ENCODE measurements at regions not wholly inside any gene's neighbourhood (a gene's known extent, or its start where the extent isn't known, plus 50 kb on each side); places are given as distances from the start of the nearest gene placed in this dataset.

DNA sequence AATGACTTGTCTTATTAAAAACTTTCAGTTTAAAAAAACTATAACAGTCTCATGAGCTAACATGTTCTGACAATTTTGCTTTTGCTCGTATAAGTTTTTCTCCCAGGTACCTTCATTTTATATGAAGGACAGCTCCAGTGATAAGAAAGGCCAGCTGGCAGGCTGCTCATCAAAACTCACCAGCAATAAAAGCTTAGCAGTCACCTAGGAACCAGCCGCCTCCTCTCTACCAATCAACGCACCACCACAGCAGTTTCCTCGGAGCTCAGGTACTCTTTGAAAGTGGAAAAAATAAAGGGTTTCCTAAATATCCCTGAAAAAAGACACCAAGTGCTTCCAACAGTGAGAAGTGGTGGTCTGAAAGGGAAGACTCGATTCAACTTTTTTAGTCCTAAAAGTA lies 100.9 kb upstream of the CCDC150 start:
- no peak for DNase-seq

DNA sequence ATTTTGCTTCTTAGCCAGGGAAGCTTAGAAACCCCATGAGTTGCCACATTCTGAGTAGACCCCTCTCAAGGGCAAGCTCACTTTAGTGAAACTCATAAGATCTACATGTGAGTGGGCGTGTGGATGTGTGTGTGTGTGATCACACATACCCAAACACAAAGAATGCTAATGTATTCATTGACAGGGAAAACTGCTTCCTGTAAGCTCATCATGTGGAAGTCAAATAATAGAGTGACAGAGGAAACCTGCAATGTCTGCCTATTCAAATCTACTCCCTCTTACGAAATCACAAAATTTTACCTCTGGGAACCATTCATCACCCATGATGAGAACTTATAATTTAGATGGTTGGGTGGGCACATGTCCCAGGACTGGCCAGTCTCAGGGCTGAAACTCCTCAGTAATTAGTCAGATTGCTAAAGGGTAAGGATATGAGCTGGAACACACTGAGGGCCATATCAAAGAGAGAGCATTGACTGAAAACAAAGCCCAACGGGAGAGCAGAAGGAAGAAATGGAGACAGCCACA lies 94.5 kb upstream of the CCDC150 start:
- no peak for DNase-seq

DNA sequence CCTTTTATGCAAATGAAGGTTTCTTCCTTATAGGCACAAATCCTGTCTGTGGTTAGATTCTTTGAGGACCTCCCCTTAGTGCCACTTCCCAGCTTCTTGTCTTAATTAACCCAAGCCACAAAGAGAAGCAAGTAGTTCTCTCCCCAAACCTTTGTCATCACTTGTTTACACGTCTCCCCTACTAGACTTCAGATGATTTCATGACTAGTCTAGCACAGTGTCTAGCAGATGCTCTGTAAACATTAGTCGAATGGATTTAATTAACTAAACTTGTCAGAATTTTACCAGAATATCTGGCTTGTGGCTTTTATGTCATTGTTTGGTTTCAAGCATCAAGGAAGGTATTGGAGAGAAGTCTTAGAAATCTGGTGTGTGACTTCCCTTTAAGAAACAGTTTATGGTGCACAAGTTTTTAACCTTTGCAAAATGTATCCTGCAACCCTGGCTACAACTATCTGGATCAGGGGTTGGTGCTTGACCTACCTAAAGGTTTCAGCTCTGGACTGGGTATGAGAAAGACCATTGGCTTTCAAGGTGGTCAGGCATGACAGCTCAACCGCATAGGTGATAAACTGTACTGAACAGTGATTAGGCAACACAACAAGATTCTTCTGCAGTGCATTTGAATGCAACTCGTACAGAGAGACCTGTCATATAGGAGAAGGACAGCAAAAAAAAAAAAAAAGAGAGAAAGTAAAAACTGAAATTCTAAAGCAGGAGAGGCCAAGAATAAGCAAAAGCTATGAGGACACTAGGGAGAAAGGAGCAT lies 93.2 kb upstream of the CCDC150 start:
- no peak for DNase-seq

DNA sequence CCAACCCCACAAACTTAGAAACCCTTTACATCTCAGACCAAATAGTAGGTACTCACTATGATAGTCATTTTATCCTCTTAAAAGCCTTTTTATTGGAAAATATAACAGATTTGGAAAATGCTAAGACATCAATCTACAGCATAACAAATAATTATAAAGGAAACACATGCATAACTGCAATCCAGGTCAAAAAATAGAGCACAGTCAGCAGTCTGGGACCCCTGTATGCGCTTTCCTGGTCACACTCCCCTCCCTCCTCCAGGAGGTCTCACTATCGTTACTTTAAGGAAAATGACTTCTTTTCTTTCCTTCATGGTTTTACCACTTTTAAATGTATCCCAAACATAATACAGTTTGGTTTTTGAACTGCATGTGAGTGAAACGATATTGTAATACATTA lies 90.5 kb upstream of the CCDC150 start:
- DNase-seq, result no peak

DNA sequence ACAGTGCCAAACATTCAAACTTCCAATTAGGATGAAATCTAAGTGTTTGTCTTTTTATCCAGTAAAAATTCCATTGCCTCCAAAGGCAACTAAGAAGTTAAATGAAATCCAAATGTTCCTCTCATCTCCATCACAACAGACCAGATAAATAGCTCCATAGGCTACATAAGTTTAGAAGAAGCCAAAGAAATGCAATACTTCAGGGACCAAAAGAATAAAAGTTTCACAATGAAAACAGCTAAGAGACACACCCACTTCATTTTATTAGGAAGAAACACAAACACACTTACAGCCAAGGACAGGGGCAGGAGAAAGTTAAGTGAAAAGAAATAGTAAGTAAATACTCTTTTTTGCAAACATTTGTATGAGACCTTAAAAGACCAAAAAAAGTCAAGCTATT lies 88.5 kb upstream of the CCDC150 start:
- no peak for DNase-seq

DNA sequence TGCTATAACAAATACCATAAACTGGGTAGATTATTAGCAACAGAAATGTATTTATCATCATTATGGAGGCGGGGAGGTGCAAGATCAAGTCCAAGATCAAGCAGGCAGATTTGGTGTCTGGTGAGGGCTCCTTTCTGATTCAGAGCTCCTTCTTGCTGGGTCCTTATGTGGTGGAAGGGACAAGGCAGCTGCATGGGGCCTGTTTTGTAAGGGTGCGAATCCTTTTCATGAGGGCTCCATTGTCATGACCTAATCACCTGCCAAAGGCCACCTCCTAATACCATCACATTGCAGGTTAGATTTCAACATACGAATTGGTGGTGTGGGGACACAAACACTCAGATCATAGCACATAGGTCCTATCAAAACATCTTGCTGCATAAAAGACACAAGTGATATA lies 84.4 kb upstream of the CCDC150 start:
- no peak for DNase-seq

DNA sequence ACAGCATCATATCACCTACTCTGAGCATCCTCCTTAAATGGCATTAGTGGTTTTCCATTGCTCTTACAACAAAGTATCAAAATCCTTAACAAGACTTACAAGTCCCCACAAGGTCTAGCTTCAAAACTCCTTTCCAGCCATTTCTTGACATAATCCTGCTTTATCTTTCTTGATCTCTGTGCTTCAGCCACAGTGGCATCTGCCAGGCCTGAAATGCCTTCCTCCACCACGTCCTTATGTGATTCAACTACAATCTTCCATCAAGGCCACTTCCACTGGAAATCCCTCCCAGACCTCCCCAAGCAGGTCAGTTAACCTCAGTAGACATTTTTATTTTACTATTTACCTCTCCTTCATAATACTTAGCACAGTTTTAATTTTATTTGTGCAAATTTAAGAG lies 83.8 kb upstream of the CCDC150 start:
- DNase-seq, result no peak

DNA sequence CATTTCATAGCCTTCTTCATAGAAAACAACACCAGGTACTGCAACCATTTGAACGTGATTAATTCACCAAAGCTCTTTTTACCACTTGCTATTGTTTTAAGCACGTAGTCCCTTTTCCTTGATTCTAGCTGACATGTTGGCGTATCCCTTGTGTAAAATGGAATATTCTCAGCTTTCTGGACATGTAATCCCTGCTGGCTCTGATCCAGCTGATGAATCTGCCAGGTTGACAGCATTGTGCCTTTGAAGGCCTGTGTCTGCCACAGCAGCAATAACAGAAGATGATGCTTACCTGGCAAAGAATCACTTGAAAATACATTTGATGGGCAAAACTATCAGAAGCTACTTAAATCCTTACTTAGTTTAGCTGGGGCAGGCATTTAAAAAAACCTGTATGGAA lies 81.0 kb upstream of the CCDC150 start:
- DNase-seq, result no peak

DNA sequence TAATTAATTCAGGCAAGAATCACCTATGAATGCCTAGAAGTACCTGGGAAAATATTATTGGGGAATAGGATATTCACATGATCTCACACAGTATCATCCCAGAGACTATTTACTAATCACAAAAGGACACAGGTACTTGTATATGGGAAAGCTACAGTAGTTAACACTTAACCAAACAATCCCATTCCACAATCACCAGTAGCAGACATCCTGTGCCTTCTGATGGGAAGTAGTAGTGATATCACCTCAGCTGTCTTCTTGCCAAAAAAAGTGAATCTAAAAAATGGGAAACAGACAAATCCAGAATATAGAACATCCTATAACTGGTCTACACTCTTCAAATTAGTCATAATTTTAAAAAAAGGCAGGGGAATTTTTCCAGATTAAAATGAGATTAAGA lies 75.6 kb upstream of the CCDC150 start:
- DNase-seq, result no peak

DNA sequence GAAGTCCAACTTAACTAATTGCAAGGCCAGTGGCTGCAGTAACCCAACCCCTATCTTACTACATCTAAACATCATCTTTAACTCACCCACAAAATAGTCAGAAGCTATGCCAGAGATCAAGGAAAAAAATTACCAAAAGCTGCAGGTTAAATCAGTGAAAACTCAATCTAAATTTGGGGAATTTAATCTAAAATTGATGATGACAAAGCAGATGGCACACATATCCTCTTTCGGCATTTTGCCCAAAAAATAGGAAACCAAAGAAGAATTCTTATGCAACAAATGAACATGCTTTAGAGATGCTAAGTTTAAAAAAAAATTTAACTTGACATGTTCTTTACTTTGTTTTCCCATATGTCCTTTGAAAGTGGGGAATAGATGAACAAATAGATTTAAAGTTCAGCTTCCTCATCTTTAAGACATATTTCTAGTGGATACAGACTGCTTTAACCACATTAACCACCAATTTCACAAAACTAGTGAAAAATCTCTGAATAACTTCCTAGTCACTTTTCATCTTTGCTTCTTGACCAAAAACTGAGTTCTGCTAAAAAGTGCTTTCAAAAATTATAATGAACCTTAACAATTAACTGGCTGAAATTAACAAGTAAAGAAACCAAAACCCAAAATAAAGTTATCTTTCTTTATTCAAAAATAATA lies 74.3 kb upstream of the CCDC150 start:
- no peak for DNase-seq

DNA sequence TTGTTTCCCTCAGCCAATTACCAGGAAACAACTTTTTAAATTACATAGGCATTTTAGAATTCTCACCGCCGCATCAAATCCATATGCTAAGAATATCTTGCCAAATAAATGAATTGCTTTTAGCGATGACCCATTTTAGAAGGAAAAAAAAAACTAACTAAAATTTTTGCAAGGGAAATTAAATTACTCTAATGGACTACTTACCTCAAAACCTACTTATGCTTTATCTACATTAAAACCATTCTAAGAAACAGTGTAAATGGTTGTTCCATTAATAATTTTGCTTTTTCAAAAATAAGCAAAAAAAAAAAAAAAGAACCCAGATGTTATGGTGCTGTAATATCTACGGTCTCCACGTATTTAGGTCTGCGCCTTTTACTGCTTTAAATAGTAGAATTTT lies 73.5 kb upstream of the CCDC150 start:
- no peak for DNase-seq

DNA sequence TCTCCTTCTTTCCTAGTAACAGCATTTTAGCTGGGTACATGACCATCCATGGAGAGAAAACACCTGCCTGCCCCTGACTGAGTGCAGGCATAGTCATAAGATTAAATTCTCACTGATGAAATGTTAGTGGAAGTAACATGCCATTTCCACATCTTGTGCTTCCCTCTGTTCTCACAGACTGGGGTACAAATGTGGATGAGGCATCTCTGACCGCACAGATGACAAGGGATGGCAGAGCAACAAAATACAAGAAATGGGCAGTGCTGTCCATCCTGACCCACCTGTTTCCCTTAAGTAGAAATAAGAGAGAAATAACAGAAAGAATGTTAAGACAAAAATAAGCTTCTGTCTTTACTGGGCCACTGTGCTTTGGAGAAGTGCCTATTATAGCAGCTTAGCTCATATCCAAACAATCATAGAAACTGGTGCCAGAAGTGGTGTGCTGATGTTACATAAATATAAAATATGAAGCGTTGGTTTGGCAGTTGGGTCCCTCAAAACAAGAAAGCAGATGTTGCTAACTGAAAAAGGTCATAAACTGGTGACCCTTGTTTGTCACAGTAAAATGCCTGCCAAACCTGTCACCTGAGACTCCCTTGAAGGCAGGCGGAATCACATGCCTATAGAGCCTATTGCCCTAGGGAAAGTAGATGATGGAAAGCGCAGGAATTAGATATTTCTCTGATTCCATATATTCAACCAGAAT lies 72.4 kb upstream of the CCDC150 start:
- no peak for DNase-seq

DNA sequence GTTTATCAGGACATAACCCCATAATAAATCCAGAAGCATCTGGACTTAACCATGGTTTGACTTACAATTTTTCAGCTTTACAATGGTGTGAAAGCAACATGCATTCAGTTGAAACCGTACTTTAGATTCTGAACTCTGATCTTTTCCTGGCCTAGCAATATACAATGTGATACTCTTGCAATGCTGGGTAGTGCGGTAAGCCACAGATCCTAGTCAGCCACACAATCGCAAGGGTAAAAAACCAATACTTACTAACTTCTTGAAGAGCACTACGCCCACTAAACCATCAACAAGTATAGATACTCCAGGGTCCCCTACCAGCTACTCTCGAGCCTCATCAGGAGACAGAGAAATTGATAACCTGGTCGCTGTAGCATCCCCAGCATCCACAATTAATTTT lies 71.0 kb upstream of the CCDC150 start:
- no peak for DNase-seq

DNA sequence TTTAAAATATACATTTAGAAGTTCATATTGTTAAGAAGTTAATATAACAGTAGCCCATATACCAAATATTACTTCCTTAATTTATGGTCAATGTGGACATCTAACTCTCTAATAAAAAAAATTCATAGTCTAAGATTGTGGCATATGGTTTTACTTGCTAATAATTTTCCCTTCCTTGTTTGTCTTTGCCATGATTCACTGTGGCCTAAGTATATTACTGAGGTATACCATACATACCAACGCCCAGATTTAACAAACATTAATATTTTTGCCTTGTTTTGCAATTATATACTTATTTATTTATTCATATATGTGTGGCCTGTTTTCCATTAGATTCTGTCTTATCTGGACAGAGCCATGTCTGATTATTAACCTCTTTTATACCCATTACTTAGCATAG lies 54.6 kb upstream of the CCDC150 start:
- no peak for DNase-seq

DNA sequence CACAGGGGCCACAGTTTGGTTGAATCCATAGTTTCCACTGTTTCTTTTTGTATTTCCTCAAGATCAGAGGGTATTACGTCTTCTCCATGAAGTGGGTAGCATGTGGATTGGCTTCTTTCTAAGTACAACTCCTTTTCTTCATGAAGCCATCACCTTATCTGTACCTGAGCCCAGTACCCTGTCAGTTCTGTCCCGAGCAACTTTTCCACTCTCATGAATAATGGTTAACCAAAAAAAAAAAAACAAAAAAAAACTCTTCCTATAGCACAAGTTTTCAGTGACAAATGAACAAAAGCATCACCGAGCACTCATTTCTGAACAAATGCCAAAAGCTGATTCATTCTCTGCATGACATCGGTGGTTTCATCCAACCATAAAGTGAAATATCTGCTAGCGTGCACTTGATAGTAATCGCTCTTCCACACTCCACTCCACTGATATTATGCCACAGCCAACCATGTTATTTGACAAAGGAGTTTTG lies 53.0 kb upstream of the CCDC150 start:
- DNase-seq, result no peak

DNA sequence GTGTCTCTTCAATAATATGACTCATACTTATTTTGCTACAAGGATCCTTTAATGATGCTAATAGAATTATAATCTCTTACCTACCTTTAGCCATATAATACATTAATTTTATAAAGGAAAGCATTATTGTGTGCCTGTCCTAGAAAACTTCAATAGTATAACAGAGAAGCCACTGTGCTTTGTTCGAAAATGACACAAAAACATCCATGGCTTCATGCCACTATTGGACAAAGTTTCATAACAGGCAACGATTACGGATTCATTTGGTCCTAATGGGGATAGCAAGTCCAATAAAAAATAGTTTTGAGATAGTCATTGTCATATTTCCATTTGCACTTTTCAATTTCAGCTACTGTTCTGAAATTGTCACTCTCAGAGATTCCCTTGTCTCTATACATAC lies 52.5 kb upstream of the CCDC150 start:
- no peak for DNase-seq

DNA sequence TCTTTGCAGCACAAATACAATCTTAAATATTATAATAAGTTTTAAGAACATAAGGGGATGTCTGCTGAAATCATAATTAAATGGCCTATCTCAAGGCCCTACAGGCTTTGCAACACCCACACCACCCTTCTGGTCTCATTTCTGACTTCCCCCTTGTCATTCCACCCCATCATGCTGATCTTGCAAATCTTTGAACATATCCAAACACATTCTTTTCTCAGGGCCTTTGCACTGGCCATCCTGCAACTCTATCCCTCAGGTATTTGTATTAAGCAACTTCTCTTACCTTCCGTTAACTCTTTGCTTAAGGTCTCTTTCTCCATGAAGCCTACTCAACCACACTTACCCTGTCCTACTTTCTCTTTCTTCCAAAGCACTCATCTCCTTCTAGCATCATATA lies 51.8 kb upstream of the CCDC150 start:
- DNase-seq, result no peak

DNA sequence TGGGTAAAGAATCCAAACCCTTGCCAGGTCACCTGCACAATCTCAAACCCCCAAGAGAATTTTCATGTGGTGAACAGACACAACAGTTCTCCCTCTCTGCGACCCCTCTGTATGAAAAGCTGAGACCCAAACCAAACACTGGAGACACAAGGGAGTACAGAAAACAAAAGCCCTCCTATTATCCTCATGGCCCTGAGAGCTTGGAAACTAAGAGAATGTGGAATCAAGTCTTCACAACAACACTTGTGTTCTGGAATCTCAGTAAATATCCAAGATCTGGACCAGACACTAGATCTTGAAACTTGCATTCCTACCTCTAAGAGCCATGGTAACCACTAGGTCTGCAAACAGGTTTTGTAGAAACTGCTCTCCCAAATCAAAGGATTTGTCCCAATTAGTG lies 50.1 kb upstream of the CCDC150 start:
- no peak for DNase-seq

All from activated naive CD4-positive, alpha-beta T cell treated with Interleukin-2 at 50 U/mL for 16 hours (primary cell).